Peyer's patch (tissue), 4 donors: ENCODE measurements at regions not wholly inside any gene's neighbourhood (a gene's known extent, or its start where the extent isn't known, plus 50 kb on each side); places are given as distances from the start of the nearest gene placed in this dataset.

Source experiments
- POLR2A ChIP-seq, 2 donors: fragments of 450-650 bp; IDR thresholded peaks; one replicate each; pipeline ENCODE4 v1.5.1; 2017; ENCODE audit warnings: antibody characterized with exemption in 2 of 2, mild to moderate bottlenecking in 2 of 2, moderate library complexity in 2 of 2
- TF ChIP-seq, protein P1 (sequence below), 6 experiments: fragments of 450-650 bp in 4 of 6; fragments of 200-600 bp in 2 of 6; sonication (generic) in 1 of 6; IDR thresholded peaks; one replicate each; pipeline ENCODE4 v1.5.1; 2017 to 2019; ENCODE audit warnings: antibody characterized with exemption in 6 of 6, mild to moderate bottlenecking in 3 of 6, moderate library complexity in 1 of 6

DNA sequence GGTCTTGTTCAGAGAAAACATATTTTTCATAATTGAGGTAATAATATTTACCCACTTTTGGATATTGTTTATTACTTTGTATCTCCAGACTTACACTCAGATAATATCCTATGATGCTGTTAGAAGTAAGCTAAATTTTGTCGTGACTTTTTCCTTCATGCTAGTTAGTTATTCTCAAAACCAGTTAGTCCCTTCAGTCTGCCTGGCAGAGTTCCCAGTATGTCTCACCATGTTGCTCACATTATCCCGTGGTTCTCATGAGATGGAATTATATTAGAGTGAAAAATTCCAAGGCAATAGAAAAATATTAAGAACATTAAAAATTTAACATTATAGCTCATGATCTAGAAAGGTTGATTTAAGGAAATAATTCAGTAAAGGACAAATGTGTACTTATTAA, 81.5 kb upstream of the SMIM30 start:
- TF ChIP-seq, protein P1, sequence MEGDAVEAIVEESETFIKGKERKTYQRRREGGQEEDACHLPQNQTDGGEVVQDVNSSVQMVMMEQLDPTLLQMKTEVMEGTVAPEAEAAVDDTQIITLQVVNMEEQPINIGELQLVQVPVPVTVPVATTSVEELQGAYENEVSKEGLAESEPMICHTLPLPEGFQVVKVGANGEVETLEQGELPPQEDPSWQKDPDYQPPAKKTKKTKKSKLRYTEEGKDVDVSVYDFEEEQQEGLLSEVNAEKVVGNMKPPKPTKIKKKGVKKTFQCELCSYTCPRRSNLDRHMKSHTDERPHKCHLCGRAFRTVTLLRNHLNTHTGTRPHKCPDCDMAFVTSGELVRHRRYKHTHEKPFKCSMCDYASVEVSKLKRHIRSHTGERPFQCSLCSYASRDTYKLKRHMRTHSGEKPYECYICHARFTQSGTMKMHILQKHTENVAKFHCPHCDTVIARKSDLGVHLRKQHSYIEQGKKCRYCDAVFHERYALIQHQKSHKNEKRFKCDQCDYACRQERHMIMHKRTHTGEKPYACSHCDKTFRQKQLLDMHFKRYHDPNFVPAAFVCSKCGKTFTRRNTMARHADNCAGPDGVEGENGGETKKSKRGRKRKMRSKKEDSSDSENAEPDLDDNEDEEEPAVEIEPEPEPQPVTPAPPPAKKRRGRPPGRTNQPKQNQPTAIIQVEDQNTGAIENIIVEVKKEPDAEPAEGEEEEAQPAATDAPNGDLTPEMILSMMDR (IDR thresholded peaks at IDR 0.05) = no peak
- no peak for TF ChIP-seq POLR2A (IDR thresholded peaks at IDR 0.05)
